ENCODE measurements at regions not wholly inside any gene's neighbourhood (a gene's known extent, or its start where the extent isn't known, plus 50 kb on each side); places are given as distances from the start of the nearest gene placed in this dataset.
"Not testable (repeated sequence)": the region's sequence is repeated elsewhere in the genome, so short reads cannot be mapped to it uniquely, and the experiment has no call there.

DNA sequence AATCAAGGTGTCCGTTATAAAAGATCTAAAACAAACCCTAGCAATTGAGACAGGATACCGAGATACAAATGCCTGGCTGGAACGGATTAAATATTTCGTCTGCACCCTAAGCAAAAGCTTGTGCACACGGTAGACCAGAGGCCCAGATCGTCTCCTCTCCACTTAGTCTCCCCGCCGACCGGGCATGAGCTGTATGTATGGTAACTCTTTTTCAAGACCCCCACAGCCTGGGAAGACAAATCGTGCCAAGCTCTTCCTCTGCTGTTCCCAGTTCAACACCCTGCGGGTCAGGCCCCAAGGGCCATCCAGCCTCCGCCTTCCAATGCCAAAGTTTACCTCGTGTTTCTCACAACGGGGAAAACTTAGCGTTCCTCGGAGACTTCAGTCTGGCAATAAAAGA is 285.7 kb upstream of the GALNT17 start:
- DNase-seq = no peak

DNA sequence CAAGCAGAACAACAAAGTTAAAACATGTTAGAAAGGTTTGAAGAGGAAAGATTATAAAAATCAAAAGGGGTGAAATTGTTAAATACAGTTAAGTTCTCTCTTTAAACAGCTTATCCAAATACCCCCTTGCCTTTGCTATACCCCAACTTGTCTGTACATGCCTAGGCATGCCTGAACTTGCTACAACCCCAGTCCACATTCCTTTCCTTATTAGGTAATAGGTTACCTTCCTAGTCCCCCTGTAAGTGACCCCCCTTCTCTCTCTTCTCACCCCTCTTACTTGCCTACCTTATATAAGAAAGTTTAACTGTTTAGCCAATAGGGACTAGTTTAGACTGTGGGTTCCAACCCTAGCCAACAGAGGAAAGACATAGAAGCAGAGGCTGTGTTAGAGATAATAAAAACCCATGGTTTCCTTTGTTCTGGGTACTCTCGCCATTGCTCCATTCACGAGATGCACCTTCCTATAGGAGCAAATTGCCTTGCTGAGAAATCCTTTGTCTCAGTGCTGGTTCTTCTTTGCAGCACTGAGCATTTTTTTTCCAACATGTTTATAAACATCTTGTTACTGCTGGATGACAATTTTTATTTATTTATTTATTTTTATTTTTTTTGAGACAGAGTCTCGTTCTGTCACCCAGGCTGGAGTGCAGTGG is 282.2 kb upstream of the GALNT17 start:
- no peak for DNase-seq

DNA sequence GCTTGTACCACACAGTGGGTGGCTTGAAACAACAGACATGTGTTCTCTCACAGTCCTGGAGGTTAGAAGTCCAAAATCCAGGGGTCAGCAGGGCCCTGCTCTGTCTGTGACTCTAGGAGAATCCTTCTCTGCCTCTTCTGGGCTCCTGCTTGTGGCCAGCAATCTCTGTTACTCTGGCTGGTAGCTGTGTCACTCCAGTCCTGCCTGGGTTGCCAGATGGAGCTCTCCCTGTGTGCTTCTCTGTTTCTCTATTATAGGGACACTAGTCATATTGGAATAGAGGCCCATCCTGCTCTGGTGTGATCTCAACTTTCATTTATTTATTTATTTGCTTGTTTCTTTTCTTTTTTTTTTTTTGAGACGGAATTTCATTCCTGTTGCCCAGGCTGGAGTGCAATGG is 276.6 kb upstream of the GALNT17 start:
- no peak for DNase-seq

DNA sequence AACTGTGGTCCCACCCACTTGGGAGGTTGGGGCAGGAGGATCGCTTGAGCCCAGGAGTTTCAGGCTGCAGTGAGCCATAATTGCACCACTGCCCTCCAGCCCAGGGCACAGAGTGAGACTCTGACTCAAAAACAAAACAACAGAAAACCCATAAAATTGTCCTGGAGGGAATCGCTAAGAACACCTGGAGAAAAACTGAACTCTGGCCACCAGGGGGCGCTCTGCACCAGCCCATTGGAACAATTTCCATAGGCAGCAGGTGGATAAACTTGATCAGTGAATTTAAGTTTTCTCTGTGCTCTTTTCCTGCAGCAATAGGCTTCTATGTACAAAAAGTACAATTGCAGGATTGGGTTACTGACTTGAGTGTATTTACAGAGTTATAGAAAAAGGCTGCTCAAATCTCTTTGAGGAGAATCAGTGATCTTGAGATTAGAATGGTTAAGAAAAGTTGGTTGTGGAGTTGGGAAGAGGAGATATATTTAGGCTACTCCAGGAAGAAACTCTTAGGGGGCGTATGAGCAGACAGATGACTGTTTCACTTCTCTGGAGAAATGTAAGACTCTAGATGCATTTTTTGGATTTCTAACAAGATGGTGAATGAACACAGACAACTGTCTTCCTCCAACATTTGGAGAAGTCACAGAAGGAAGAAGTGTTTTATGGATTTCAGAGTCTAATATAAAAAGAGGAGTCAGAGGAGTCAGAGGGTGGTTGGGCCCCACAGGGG is 274.9 kb upstream of the GALNT17 start:
- peak in 12 of 14 donors; percentile 5 to 62 (median 10) for DNase-seq

DNA sequence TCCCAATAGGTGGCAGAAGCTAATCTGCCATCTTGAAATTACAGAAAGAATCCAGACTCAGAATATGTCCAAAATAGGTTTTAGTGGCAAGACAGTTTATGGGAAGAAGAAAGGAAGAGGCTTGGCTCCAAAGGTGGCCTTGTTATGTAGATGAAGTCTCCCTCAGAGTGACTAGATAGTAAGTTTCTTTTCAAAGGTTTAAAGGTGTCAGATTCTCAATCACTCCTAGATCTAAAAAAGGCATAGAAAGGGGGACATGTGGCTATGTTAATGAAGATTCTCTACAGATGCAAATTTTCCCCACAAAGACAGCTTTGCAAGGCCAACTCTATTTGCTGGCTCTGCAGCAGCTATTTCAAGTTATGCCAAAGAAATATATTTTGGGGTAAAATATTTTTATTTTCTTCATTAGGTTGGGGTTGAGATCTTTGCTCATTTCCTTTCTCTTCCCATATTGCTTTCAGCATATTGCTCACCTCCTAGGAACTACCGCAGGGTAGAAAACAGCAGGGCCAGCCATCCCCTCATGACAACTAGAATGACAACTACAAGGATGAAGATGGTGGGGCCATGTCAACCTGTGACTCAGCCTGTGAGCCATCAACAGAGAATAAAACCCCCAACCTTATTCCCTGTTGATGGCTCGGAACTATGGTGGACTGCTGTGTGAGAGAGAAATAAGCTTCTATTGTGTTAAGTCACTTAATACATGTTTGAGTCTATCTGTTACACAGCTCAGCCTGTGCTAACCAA is 274.0 kb upstream of the GALNT17 start:
- DNase-seq = no peak

DNA sequence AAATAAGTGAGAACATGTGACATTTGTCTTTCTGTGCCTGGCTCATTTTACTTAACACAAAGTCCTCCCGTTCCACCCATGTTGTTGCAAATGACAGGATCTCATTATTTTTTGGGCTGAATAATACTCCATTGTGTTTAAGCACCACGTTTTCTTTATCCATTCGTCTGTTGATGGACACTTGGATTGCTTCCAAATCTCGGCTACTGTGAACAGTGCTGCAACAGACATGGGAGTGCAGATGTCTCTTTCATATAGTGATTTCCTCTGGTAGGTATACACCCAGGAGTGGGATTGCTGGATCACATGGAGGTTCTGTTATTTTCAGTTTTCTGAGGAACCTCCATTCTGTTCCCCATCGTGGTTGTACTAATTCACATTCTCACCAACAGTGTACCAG is 264.4 kb upstream of the GALNT17 start:
- no peak for DNase-seq

DNA sequence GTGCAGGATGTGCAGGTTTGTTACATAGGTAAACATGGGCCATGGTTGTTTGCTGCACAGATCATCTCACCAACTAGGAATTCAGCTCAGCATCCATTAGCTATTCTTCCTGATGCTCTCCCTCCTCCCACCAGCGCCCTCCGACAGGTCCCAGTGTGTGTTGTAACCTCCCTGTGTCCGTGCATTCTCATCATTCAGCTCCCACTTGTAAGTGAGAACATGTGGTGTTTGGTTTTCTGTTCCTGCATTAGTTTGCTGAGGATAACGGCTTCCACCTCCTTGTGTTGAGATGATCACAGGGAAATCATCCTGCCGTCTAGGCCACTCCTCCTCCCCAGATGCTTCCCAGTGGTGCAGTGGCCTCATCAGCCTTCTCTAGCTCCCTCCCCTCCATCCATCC is 261.6 kb upstream of the GALNT17 start:
- no peak for DNase-seq

DNA sequence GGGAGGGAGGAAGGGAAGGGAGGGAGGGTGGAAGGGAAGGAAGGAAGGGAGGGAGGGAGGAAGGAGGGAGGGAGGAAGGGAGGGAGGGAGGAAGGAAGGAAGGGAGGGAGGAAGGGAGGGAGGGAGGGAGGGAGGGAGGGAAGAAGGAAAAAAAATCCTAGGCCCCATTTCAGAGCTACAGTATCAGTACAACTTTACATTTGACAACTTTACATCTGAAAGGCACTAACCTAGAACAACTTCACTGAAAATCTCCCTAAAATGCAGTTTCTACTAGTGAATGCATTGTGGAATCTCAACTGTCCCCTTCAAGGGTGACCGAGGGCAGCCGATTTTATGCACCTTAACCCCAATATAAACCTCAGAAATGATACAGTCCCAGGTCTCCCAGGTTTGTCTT is 259.8 kb upstream of the GALNT17 start:
- DNase-seq = no peak

DNA sequence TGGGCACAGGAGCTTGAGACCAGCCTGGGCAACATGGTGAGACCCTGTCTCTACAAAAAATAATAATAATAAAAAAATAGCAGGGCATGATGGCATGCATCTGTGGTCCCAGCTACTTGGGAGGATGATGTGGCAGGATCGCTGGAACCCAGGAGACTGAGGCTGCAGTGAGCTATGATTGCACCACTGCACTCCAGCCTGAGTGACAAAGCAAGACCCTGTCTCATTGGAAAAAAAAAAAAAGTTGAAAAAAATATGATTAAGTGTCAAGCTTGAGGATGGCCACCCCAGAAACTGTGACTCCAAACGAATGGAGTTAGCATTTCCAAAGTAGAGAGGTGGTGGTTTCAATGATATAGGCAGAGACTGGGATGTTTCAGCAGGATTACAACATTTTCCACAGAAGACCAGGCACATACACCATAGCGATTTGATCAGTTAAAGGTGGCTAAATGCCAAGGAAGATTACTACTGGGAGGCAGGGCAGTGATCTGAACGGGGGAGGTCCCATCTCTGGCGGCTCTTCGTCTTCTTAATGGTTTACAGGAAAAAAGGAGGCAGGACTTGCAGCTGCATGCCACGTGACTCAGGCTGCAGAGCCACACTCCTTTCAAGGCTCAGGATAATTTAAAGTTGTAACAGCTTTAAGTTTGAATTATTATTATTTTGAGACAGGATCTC is 250.6 kb upstream of the GALNT17 start:
- DNase-seq = no peak

DNA sequence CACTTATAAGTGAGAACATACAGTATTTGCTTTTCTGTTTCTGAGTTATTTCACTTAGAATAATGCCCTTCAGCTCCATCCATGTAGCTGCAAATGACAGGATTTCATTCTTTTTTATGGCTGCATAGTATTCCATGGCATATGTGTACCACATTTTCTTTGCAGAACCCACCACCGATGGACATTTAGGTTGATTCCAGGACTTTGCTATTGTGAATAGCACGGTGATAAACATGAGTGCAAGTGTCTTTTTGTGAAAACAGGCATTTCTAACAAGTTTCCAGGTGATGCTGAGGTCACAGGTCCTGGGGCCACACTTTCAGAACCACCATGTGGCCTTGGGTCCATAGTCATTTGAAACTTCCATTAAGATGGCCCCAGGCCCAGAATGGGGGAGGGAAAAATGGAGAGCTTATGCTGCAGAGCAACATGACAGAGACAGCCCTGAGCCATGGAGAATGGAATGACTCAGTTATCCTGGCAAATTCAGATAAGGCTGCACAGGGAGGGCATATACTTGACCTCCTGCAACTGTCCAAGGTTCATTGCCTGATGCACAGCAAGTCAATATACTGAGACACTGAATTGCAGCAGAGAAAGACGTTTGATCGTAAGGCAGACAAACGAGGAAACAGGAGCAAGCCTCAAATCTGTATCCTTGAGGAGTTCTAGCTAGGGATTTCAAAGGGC is 248.0 kb upstream of the GALNT17 start:
- no peak for DNase-seq

DNA sequence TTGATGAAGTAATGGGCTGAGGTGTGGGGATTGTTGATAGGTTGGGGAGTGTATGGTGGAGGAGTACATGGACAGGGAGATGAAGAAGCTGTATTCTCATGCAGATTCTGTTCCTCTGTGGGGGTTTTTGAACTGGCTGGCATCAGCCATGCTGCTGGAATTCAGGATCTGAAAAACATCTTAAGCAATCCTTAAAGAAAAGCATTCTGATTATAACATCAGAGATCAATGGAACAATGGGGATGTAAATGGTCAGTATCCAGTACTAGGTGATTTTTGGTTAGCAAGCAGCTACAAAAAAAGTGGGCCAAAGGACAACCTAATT is 247.5 kb upstream of the GALNT17 start:
- DNase-seq = no peak

DNA sequence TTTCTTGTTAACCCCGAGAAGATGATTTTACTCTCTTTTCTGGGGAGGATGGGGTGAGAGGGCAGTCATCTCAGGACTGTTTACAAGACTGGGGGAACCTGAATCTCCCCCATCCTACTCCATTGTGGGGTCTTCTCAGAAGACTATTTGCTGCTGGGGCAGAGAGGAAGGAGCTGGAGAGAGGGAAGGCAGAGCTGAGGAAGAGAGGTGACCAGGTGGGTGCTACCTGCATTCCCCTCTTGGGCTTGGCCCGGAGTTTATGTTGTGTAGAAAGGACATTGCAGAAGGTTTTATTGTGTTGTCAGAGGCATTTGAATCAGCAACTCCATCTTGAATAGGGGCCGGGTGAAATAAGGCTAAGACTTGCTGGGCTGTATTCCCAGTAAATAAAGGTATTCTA is 247.1 kb upstream of the GALNT17 start:
- no peak for DNase-seq

DNA sequence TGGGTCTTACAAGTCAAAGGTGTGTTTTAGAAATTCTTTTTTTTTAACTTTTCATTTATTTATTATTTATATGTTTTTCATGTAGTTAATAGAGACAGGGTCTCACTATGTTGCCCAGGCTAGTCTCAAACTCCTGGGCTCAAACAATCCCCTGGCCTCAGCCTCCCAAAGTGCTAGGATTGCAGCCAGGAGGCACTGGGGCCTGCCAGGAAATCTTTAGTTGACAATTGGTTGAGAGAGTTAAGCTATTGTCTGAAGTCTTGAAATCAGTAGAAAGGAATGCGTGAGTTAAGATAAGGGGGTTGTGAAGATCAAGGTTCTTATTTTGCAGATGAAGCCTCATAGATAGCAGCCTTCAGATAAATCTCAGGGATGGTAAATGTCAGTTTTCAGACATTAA is 245.4 kb upstream of the GALNT17 start:
- DNase-seq = no peak

DNA sequence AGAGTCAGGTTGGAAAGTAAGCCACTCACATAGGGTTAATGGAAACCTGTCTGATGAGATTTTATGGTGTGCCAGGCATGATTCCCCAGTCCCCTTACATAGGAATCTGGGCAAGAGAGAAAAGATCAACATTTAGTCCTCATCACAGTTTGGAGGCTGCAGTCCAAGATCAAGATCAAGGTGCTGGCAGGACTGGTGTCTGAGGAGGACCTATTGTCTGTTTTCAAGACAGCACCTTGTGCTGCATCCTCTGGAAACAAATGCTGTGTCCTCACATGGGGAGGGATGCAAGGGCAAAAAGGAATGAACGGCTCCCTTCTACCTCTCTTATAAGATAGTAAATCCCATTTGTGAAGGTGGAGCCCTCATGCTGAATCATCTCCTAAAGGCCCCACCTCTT is 244.8 kb upstream of the GALNT17 start:
- DNase-seq = no peak

DNA sequence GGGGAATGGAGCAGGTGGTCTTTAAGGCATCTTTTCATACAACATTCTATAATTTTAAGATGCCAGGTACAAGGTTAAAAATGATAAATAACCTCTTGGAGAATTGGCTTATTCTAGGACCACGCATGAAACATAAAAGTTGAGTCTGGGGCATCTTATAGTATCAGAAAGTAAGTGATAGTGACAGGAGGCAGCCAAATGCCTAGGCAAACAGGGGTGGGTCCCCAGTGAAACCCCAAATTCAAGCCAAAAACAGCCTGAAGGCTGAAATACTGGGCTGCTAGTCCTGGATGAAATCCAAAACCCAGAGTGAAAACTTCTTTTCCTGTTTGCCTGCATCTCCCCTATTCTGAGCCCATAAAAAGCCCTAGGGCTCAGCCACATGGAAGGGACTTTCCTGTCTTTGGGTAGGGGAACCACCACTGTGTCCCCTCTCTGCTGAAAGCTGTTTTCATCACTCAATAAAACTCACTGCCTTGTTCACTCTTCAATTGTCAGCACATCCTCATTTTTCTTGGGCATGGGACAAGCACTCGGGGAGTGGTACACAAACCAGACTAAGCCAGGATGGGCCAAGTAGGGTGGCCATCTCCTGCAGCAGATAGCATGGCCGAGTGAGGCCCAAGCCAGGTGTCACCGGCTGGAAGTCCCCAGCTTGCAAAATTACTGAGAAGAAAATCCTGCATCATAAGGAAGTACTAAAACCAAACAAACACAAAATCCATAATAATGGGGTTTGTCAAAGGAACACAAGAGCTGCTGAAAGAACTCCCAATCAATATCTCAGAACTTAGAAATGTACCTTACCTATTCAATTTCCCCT is 241.6 kb upstream of the GALNT17 start:
- no peak for DNase-seq

DNA sequence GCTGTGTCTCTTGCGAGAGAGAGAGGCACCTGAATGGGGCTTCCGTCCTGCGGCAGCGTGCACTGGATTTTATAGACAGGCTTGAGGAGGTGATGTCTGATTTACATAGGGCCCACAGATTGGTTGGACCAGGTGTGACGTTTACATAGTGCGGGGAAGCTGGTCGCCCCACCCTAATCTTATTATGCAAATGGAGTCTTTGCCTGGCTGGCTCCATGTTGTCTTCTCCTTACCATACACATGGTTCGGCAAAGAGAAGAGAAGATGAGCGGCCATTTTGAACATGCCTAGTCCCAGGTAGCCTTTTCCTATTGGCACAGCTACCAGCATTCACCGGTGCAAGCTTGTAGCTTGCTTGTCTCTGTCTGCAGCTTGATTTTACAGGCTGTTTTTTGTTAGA is 238.5 kb upstream of the GALNT17 start:
- DNase-seq = no peak

DNA sequence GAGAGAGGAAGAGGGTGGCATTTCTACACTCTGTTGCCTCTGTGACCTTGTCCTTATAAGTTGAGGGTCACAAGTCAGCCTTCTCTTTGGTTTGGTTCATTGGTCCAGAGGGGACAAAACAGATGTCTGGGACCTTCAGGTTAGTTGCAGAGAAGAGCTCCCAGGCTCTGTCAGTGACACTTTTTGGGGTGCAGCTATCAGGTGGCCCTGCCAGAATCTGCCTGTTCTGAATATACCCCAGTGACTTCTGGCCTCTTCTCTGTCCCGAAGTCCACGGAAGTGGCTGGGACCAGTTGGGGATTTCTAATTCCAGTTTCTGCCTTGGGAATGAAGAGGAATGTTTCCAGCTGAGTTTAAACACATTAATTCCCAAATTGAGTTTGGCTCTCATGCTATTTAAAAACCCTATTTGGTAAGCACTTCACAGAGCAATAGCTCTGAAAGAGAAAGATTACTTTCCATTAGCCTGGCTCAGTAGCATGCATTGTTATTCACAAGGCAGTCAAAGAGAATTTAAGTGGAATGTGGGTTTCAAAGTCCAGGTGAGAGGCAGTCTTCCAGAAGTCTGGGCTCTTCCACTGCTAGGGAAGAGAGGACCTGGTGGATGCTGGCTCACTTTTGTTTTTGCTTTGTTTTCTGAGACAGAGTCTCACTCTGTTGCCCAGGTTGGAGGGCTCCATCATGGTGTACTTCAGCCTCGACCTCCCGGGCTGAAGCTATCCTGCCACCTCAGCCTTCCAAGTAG is 237.8 kb upstream of the GALNT17 start:
- DNase-seq = no peak

DNA sequence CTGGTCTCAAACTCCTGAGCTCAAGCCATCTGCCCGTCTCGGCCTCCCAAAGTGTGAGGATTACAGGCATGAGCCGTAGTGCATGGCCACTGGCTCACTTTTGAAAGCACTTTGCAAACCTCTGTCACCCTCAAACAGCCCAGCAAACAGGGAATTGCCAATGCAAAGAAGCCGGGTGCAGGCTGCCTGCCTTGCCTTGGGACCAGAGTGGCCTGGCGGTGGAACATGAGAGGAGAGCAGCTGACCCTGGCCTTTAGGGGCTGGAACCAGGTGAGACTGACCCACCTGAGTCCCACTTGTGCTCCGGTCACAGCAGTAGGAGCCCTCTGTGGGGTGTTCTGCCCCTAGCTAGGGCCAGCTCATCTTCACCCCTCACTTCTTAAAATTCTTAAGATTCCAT is 237.1 kb upstream of the GALNT17 start:
- no peak for DNase-seq

DNA sequence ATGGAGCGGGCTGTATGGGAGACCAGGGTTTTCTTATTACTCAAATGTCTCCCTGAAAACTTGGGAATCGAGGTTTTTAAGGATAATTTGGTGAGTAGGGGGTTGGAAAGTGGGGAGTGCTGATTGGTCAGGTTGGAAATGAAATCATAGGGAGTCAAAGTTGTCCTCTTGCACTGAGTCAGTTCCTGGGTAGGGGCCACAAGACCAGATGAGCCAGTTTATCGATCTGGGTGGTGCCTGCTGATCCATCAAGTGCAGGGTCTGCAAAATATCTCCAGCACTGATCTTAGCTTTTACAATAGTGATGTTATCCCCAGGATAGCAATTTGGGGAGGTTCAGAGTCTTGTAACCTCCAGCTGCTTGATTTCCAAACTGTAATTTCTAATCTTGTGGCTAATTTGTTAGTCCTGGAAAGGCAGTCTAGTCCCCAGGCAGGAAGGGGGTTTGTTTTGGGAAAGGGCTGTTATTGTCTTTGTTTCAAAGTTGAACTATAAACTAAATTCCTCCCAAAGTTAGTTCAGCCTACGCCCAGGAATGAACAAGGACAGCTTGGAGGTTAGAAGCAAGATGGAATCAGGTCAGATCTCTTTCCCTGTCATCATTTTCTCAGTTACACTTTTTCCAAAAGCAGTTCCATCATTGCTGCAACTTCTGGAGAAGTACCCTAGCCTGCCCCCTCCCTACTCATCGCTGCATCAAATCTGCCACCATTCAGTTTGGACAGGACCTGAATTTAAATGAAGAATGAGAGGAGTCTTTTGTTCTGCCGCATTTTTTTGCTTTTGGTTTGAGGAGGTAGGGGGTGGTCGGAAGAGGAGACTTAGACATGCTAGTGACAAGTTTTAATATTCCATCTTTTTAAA is 236.4 kb upstream of the GALNT17 start:
- DNase-seq = not testable (repeated sequence)

Measured in C1 segment of cervical spinal cord (tissue), 14 donors.